SU-DHL-6 (cell line): ENCODE measurements at regions not wholly inside any gene's neighbourhood (a gene's known extent, or its start where the extent isn't known, plus 50 kb on each side); places are given as distances from the start of the nearest gene placed in this dataset.

Source experiments
- H2AFZ ChIP-seq: fragments of 200-600 bp; sonication (generic); 2 replicates; pipeline ENCODE4 v1.6.1; 2014; ENCODE audit warnings: low read depth, mild to moderate bottlenecking, moderate library complexity, mixed read lengths, antibody characterized with exemption, low read length; ENCODE audit not compliant: severe bottlenecking
- H3F3A ChIP-seq: fragments of 200-600 bp; shearing (Covaris generic); 2 replicates; pipeline ENCODE4 v1.6.0; 2016; ENCODE audit warnings: antibody characterized with exemption, mild to moderate bottlenecking; ENCODE audit not compliant: insufficient read depth
- H3K27ac ChIP-seq: fragments of 200-600 bp; sonication (generic); 2 replicates; pipeline ENCODE4 v1.5.1; 2016; ENCODE audit warnings: low read depth, mild to moderate bottlenecking, low read length, moderate library complexity, mixed read lengths
- H3K27me3 ChIP-seq: fragments of 200-600 bp; sonication (generic), shearing (Covaris generic); 2 replicates; pipeline ENCODE4 v1.6.0; 2014; ENCODE audit warnings: mild to moderate bottlenecking, low read length
- H3K36me3 ChIP-seq: fragments of 200-600 bp; sonication (generic); 2 replicates; pipeline ENCODE4 v1.6.1; 2014; ENCODE audit warnings: mild to moderate bottlenecking, low read length, mixed read lengths
- H3K4me2 ChIP-seq: fragments of 300-600, 200-600 bp; shearing (Covaris generic), sonication (generic); 2 replicates; pipeline ENCODE4 v1.6.0; 2014; ENCODE audit warnings: low read length, low read depth, mild to moderate bottlenecking; ENCODE audit not compliant: poor library complexity, severe bottlenecking
- H3K4me3 ChIP-seq: fragments of 200-600 bp; sonication (generic); 2 replicates; pipeline ENCODE4 v1.5.1; 2014; ENCODE audit warnings: antibody characterized with exemption, low read length, mild to moderate bottlenecking, mixed read lengths; ENCODE audit not compliant: insufficient read depth, poor library complexity, severe bottlenecking
- H3K79me2 ChIP-seq: fragments of 200-600 bp; sonication (generic); 2 replicates; pipeline ENCODE4 v1.6.1; 2014; ENCODE audit warnings: mild to moderate bottlenecking, low read length, moderate library complexity; ENCODE audit not compliant: insufficient read depth
- H3K9ac ChIP-seq: fragments of 200-600 bp; sonication (generic); 2 replicates; pipeline ENCODE4 v1.7.0; 2014; ENCODE audit warnings: mild to moderate bottlenecking, low read length
- H3K9me2 ChIP-seq: fragments of 200-600 bp; sonication (generic); replicated peaks from 2 replicates; pipeline ENCODE4 v1.6.1; 2014; ENCODE audit warnings: low read length; ENCODE audit not compliant: insufficient read depth
- H3K9me3 ChIP-seq: fragments of 200-600 bp; sonication (generic); 2 replicates; pipeline ENCODE4 v1.6.1; 2014; ENCODE audit warnings: low read length, mixed read lengths; ENCODE audit not compliant: insufficient read depth
- H4K20me1 ChIP-seq: fragments of 200-600 bp; sonication (generic); 2 replicates; pipeline ENCODE4 v1.6.1; 2014; ENCODE audit warnings: low read depth, mild to moderate bottlenecking, antibody characterized with exemption, low read length, moderate library complexity, mixed read lengths
- CTCF ChIP-seq: fragments of 200-600 bp; sonication (generic); IDR thresholded peaks from one replicate; pipeline ENCODE4 v1.5.1; 2017; ENCODE audit warnings: antibody characterized with exemption, mild to moderate bottlenecking, low read length, moderate library complexity; ENCODE audit not compliant: insufficient read depth, poor library complexity, severe bottlenecking
- EZH2phosphoT487 ChIP-seq: fragments of 200-600 bp; sonication (generic), shearing (Covaris generic); conservative IDR thresholded peaks from 2 replicates; pipeline ENCODE4 v1.6.1; 2018; ENCODE audit warnings: mild to moderate bottlenecking, antibody characterized with exemption, low read length, moderate library complexity, mixed read lengths

GRCh38 chr15:99440551-99441443 is 125.0 kb upstream of the MEF2A start:
- Histone ChIP-seq H3K4me3 (no peak overlapping the region), H3K27me3 (no peaks in the 10 kb centered on the region), H3K9me3 (no peaks in the 10 kb centered on the region), H3K4me2 (no peak overlapping the region), H4K20me1 (no peaks in the 10 kb centered on the region), H3K79me2 (no peaks in the 10 kb centered on the region), H3K27ac (no peak overlapping the region), H3F3A (no peaks in the 10 kb centered on the region), H3K9me2 (no peaks in the 10 kb centered on the region), H3K36me3 (no peaks in the 10 kb centered on the region), H2AFZ (no peak overlapping the region), H3K9ac (no peak overlapping the region)
- TF ChIP-seq CTCF (no peak), EZH2phosphoT487 (no peak)

GRCh38 chr15:99441444-99441800 is 124.4 kb upstream of the MEF2A start:
- Histone ChIP-seq H3K27ac (no peak overlapping the region), H2AFZ (no peak overlapping the region), H3F3A (no peaks in the 10 kb centered on the region), H3K36me3 (no peaks in the 10 kb centered on the region), H3K9ac (no peak overlapping the region), H3K9me2 (no peaks in the 10 kb centered on the region), H4K20me1 (no peaks in the 10 kb centered on the region), H3K79me2 (no peaks in the 10 kb centered on the region), H3K4me2 (no peak overlapping the region), H3K9me3 (no peaks in the 10 kb centered on the region), H3K27me3 (no peaks in the 10 kb centered on the region), H3K4me3 (no peak overlapping the region)
- TF ChIP-seq EZH2phosphoT487: no peak
- no peak for TF ChIP-seq CTCF

- no peak overlapping the region for H2AFZ ChIP-seq
These were observed 123.9 kb upstream of the MEF2A start for GRCh38 chr15:99441871-99442251.

More at GRCh38 chr15:99441871-99442251, 123.9 kb upstream of the MEF2A start:
- H4K20me1 ChIP-seq: no peaks in the 10 kb centered on the region
- no peaks in the 10 kb centered on the region for H3K27me3 ChIP-seq
- H3F3A ChIP-seq: no peaks in the 10 kb centered on the region
- H3K9me2 ChIP-seq: no peaks in the 10 kb centered on the region
- no peaks in the 10 kb centered on the region for H3K79me2 ChIP-seq
- no peaks in the 10 kb centered on the region for H3K36me3 ChIP-seq
- no peak overlapping the region for H3K4me2 ChIP-seq
- H3K9me3 ChIP-seq: no peaks in the 10 kb centered on the region
- H3K4me3 ChIP-seq: no peak overlapping the region
- H3K27ac ChIP-seq: no peak overlapping the region
- TF ChIP-seq EZH2phosphoT487 (no peak), CTCF (no peak)
- no peak overlapping the region for H3K9ac ChIP-seq
